ENCODE measurements at regions not wholly inside any gene's neighbourhood (a gene's known extent, or its start where the extent isn't known, plus 50 kb on each side); places are given as distances from the start of the nearest gene placed in this dataset.

DNA sequence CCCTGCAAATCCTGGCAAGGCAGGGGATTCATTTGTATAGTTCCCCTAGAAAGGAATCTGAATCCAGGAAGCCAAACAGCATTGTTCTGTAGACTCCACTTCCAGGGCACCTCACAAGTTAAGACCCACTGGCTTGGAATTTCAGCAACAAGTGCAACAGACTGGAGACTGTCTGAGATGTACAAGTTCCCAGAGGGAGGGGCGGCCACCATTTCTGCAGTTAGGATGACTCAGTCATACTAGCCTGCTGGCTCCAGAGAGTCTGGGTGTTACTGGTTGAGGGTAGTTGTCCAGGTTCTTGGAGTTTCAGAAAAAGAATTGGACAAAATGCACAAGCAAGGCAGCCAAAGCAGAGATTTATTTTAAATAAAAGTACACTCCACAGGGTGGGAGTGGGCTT lies 384.2 kb downstream of the DSC3 start:
- Mint-ChIP-seq H3K27me3 (ENCODE audit: insufficient read depth, unreplicated experiment) (no peaks in the 10 kb centered on the region), H3K36me3 (ENCODE audit: insufficient read depth, unreplicated experiment) (no peaks in the 10 kb centered on the region), H3K27ac (ENCODE audit: low read depth, unreplicated experiment) (no peak overlapping the region), H3K4me3 (ENCODE audit: unreplicated experiment) (no peak overlapping the region), H3K9me3 (ENCODE audit: unreplicated experiment) (no peaks in the 10 kb centered on the region), H3K4me1 (ENCODE audit: insufficient read depth, unreplicated experiment) (no peaks in the 10 kb centered on the region)
- BruUV-seq (replicated peaks), result no TSS peak
- TF ChIP-seq, protein P1, sequence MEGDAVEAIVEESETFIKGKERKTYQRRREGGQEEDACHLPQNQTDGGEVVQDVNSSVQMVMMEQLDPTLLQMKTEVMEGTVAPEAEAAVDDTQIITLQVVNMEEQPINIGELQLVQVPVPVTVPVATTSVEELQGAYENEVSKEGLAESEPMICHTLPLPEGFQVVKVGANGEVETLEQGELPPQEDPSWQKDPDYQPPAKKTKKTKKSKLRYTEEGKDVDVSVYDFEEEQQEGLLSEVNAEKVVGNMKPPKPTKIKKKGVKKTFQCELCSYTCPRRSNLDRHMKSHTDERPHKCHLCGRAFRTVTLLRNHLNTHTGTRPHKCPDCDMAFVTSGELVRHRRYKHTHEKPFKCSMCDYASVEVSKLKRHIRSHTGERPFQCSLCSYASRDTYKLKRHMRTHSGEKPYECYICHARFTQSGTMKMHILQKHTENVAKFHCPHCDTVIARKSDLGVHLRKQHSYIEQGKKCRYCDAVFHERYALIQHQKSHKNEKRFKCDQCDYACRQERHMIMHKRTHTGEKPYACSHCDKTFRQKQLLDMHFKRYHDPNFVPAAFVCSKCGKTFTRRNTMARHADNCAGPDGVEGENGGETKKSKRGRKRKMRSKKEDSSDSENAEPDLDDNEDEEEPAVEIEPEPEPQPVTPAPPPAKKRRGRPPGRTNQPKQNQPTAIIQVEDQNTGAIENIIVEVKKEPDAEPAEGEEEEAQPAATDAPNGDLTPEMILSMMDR (IDR thresholded peaks at IDR 0.05; ENCODE audit: unreplicated experiment), result no peak
- intact Hi-C loops (cut with micrococcal nuclease), result no loop called here
- POLR2A ChIA-PET, result no interaction called here
- peak; percentile 9 for DNase-seq (ENCODE audit: unreplicated experiment)
- CTCF ChIA-PET, result no interaction called here

DNA sequence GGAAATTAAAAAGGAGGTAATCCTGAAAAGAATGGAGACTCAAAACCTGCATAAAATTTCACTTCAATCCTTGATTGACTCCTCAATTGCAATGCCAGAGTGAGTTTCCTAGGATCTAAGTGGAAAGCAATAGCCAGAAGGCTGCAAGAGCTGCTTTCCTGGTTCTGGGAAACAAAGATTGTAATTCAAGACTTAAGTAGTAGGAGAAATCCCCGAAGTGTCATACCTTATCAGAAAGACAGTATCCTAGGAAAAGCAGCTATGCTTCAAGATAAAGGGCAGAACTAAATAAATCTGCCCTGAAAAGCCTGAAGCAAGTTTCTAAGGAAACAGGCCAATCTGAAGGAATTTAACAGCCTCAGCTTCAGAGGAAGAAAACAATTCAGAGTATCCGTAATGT lies 390.2 kb downstream of the DSC3 start:
- H3K9me3 Mint-ChIP-seq (ENCODE audit: unreplicated experiment), result no peaks in the 10 kb centered on the region
- TF ChIP-seq, protein P1 (IDR thresholded peaks at IDR 0.05; ENCODE audit: unreplicated experiment), result no peak
- no peaks in the 10 kb centered on the region for H3K27me3 Mint-ChIP-seq (ENCODE audit: insufficient read depth, unreplicated experiment)
- intact Hi-C loops (cut with micrococcal nuclease), result no loop called here
- H3K4me3 Mint-ChIP-seq (ENCODE audit: unreplicated experiment), result no peak overlapping the region
- BruUV-seq (replicated peaks), result no TSS peak
- DNase-seq (ENCODE audit: unreplicated experiment), result no peak
- H3K4me1 Mint-ChIP-seq (ENCODE audit: insufficient read depth, unreplicated experiment), result no peaks in the 10 kb centered on the region
- no peak overlapping the region for H3K27ac Mint-ChIP-seq (ENCODE audit: low read depth, unreplicated experiment)
- ChIA-PET POLR2A (interaction anchor here (0.6 kb wide), 1 partner anchor 1674 kb away, joined by 3 read pairs; no protein-coding TSS in a partner anchor), CTCF (no interaction called here)
- H3K36me3 Mint-ChIP-seq (ENCODE audit: insufficient read depth, unreplicated experiment), result no peaks in the 10 kb centered on the region

DNA sequence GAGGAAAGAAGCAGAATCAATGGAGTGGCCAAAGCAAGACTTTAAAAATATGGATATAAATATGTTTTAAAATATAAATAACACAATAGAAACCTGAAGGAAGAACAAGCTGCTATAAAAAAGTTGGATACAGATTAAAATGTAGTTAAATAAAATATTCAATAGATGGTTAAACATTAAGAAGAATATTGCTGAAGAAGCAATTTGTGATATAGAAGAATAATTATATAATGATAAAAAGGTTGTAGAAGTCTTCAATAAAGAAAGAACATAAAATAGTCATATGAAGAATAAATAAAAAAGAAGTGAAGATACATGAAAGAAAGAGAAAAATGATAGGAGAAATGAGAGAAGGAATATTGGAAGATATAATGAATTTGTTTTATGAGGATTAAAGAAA lies 392.0 kb downstream of the DSC3 start:
- intact Hi-C loops (cut with micrococcal nuclease), result no loop called here
- H3K4me1 Mint-ChIP-seq (ENCODE audit: insufficient read depth, unreplicated experiment), result no peaks in the 10 kb centered on the region
- no peak for DNase-seq (ENCODE audit: unreplicated experiment)
- POLR2A ChIA-PET, result no interaction called here
- no peaks in the 10 kb centered on the region for H3K9me3 Mint-ChIP-seq (ENCODE audit: unreplicated experiment)
- H3K36me3 Mint-ChIP-seq (ENCODE audit: insufficient read depth, unreplicated experiment), result no peaks in the 10 kb centered on the region
- no TSS peak for BruUV-seq (replicated peaks)
- H3K27me3 Mint-ChIP-seq (ENCODE audit: insufficient read depth, unreplicated experiment), result no peaks in the 10 kb centered on the region
- H3K4me3 Mint-ChIP-seq (ENCODE audit: unreplicated experiment), result no peak overlapping the region
- TF ChIP-seq, protein P1 (IDR thresholded peaks at IDR 0.05; ENCODE audit: unreplicated experiment), result no peak
- CTCF ChIA-PET, result no interaction called here
- H3K27ac Mint-ChIP-seq (ENCODE audit: low read depth, unreplicated experiment), result no peak overlapping the region

DNA sequence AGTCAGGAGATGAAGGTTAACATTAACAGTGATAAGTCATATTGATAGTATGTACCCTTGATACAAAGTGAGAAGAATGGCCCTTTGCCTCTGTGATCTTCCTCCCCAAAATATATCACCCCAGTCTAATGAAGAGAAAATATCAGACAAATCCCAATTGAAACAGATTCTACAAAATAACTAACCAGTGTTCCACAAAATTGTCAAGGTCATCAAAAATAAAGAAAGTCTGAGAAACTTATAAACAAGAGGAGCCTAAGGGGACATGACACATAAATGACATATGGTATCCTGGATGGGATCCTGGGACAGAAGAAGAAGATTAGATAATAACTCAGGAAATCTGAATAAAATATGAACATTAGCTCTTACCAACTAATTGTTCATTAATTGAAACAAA lies 398.4 kb downstream of the DSC3 start:
- Mint-ChIP-seq H3K27ac (ENCODE audit: low read depth, unreplicated experiment) (no peak overlapping the region), H3K9me3 (ENCODE audit: unreplicated experiment) (no peaks in the 10 kb centered on the region), H3K27me3 (ENCODE audit: insufficient read depth, unreplicated experiment) (no peaks in the 10 kb centered on the region), H3K4me1 (ENCODE audit: insufficient read depth, unreplicated experiment) (no peaks in the 10 kb centered on the region), H3K36me3 (ENCODE audit: insufficient read depth, unreplicated experiment) (no peaks in the 10 kb centered on the region), H3K4me3 (ENCODE audit: unreplicated experiment) (no peak overlapping the region)
- ChIA-PET POLR2A (no interaction called here), CTCF (no interaction called here)
- no TSS peak for BruUV-seq (replicated peaks)
- TF ChIP-seq, protein P1 (IDR thresholded peaks at IDR 0.05; ENCODE audit: unreplicated experiment), result no peak
- intact Hi-C loops (cut with micrococcal nuclease), result no loop called here
- DNase-seq (ENCODE audit: unreplicated experiment), result no peak

All from MCF 10A (cell line).